Gastroesophageal sphincter (tissue), 3 donors: ENCODE measurements at regions not wholly inside any gene's neighbourhood (a gene's known extent, or its start where the extent isn't known, plus 50 kb on each side); places are given as distances from the start of the nearest gene placed in this dataset.
"Not testable (repeated sequence)": the region's sequence is repeated elsewhere in the genome, so short reads cannot be mapped to it uniquely, and the experiment has no call there.

ENCODE experiments used
- EP300 ChIP-seq: sonication (generic); formaldehyde crosslinking; IDR thresholded peaks from one replicate; pipeline ENCODE4 v1.6.1; 2017; ENCODE audit warnings: antibody characterized with exemption, mild to moderate bottlenecking
- POLR2AphosphoS5 ChIP-seq: sonication (generic); formaldehyde crosslinking; IDR thresholded peaks from one replicate; pipeline ENCODE4 v1.6.1; 2017; ENCODE audit warnings: antibody characterized with exemption
- TF ChIP-seq, protein P1 (sequence below), 4 experiments: fragments of 200-600 bp in 2 of 4; fragments of 450-650 bp in 2 of 4; sonication (generic) in 1 of 4; IDR thresholded peaks; one replicate each; pipeline ENCODE4 v1.5.1; 2017 to 2019; ENCODE audit warnings: antibody characterized with exemption in 4 of 4, mild to moderate bottlenecking in 2 of 4, moderate library complexity in 2 of 4

DNA sequence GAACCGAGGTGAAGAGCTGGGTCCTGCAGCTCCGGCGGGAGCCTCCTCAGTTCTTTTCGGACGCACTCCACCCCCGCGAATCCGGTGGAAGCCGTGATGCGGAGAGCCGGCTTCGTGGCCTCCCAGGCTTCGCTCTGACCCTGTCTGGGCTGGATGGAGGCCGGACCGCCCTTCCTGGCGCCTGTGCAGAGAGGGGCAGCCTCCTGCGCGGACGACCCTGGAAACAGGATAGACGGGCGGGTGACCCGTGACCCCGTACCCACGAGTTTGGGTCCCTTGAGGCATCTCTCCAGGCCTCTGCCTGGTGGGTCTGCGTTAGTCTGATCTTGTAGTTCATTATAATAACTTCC lies 136.0 kb downstream of the FOXD4L6 start:
- TF ChIP-seq, protein P1, sequence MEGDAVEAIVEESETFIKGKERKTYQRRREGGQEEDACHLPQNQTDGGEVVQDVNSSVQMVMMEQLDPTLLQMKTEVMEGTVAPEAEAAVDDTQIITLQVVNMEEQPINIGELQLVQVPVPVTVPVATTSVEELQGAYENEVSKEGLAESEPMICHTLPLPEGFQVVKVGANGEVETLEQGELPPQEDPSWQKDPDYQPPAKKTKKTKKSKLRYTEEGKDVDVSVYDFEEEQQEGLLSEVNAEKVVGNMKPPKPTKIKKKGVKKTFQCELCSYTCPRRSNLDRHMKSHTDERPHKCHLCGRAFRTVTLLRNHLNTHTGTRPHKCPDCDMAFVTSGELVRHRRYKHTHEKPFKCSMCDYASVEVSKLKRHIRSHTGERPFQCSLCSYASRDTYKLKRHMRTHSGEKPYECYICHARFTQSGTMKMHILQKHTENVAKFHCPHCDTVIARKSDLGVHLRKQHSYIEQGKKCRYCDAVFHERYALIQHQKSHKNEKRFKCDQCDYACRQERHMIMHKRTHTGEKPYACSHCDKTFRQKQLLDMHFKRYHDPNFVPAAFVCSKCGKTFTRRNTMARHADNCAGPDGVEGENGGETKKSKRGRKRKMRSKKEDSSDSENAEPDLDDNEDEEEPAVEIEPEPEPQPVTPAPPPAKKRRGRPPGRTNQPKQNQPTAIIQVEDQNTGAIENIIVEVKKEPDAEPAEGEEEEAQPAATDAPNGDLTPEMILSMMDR (IDR thresholded peaks at IDR 0.05) = not testable (repeated sequence)
- TF ChIP-seq POLR2AphosphoS5, EP300: not testable (repeated sequence)
